Activated naive CD4-positive, alpha-beta T cell treated with Interleukin-2 at 50 U/mL for 16 hours (primary cell): ENCODE measurements at regions not wholly inside any gene's neighbourhood (a gene's known extent, or its start where the extent isn't known, plus 50 kb on each side); places are given as distances from the start of the nearest gene placed in this dataset.
"Not testable (repeated sequence)": the region's sequence is repeated elsewhere in the genome, so short reads cannot be mapped to it uniquely, and the experiment has no call there.

ENCODE experiments used
- DNase-seq: peaks from one replicate; pipeline ENCODE4 v3.0.0-alpha.2; 2020

DNA sequence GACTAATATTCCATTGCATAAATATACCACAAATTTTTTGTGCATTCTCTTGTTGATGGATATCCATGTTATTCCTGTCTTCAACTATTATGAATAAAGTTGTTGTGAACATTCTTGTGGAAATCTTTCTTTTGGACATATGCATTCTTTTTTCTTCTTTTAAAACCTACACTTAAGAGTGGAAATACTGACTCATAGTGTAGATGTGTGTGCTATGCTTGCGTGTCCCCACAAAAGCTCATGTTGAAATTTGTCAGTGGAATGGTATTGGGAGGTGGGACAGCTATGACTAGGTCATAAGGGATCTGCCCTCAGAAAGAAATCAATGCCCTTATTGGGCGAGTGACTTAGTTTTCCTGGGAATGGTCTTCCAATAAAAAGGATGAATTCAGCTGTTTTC lies 203.6 kb upstream of the PRSS58 start:
- DNase-seq = no peak

DNA sequence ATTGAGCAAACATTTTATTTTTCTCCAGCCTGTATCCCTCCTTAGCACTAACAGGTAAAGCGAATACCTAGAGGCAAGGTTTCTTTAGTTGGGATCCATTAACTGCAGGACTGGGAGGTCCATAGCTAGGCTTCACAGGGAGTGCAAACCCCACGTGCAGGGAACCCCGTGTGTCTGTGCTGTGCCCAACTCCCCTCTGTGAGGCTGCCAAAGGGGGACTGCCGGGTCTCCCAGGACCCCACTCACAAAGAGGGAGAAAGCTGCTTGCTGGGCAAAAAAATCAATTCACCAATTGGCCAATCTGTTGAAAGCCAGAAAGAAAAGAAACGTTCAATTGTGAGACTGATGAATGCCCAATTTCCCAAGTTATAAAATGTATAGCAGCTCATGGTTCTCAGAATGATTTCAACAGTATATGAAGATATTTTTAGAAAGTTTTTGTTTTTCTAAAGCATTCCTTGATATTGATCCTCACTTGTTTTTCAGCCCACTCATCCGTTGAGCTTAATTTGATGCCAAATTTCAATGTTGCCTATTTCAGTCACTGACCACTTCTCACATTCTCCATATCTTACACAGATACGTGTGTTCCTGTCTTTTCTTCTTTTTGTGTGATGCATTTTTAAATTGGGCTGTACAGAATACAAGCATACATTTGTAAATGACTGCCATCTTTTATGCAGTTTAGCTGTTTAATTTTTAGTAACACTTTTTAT lies 202.7 kb upstream of the PRSS58 start:
- no peak for DNase-seq

DNA sequence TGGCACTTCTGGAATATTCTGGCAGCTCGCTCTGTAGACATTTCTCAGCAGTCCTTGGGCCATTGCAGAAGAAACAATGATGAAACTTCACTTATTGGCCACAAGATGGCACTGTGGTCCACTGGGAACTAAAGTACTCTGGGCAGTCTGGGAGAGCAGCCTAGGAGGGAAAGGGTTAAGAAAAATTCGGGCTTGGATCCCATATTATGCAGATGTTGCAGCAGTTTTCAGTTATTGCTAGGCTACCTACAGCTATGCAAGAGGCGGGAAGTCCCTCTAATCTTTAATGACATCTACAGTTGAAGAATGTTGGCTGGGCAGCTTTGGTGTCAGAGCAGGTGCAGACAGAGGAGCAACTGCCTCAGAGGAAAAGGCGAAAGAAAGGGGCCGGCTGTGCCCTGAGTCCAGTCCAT lies 201.7 kb upstream of the PRSS58 start:
- no peak for DNase-seq

DNA sequence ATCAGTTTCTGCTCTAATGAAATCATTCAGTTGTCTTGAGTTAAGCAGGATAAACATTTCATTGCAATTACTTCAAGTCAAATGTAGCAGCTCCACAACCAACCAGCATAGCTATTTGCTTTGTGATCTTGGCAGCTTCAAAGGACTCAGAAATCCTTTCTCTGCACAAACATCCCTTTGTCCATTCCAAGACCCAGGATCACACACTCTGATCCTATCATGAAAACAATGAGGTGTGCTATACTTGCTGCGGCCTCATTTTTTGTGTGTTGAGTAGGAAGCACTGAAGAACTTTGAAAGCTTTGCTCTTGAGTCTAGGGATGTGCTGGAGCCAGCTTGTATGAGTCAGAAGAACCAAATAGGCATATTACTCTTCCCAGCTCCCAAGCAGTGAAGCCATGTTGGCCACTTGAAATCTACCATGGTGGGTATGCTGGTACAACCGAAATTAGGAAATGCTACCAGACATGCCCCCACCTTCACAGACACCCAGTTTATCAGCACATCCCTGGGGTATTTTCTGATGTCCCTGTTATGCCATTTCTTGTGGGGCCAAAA lies 199.4 kb upstream of the PRSS58 start:
- DNase-seq = no peak

DNA sequence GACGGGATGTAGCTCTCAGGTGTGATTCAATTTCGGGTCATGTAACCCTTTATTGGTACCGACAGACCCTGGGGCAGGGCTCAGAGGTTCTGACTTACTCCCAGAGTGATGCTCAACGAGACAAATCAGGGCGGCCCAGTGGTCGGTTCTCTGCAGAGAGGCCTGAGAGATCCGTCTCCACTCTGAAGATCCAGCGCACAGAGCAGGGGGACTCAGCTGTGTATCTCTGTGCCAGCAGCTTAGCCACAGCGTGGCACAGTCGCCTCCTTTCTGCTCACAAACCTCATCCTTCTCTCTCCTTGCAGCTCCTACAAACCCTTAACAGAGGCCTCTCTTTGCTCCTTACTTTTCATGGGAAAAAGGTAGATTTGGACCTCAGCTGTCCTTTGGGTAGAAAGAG lies 197.5 kb upstream of the PRSS58 start:
- no peak for DNase-seq

DNA sequence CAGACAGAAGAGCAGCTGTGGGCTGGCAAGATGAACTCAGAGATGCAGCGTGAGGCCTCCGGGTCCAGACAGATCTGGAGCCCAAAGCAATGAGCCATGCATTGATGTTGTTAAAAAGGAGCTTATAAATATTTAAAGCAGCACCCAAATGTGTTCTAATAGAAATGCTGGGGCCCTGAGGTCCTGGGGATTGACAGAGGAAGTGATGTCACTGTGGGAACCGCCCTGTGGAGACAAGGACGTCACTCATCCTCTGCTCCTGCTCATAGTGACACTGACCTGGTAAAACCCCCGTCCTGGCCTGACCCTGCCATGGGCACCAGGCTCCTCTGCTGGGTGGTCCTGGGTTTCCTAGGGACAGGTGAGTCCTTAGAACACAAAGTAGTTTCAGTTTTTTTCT lies 197.0 kb upstream of the PRSS58 start:
- no peak for DNase-seq

DNA sequence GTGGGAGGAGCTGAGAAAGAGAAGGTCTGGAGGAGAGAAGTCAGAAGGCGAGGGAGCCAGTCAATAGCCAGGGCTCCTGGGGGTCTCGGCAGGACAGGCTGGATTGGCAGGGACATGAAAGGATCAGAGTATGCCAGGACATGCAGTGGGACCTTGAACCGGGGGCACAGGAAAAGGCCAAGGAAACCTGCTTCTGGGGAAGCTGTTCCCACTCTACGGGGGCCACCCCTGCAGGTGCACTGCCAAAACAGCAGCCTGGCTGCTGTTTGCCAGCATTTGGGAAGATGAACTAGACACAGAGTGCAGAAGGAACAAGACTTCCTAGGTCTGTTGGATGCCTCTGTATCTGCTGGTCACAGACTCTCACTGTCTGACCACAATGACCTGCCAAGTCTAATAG lies 194.9 kb upstream of the PRSS58 start:
- DNase-seq = no peak

DNA sequence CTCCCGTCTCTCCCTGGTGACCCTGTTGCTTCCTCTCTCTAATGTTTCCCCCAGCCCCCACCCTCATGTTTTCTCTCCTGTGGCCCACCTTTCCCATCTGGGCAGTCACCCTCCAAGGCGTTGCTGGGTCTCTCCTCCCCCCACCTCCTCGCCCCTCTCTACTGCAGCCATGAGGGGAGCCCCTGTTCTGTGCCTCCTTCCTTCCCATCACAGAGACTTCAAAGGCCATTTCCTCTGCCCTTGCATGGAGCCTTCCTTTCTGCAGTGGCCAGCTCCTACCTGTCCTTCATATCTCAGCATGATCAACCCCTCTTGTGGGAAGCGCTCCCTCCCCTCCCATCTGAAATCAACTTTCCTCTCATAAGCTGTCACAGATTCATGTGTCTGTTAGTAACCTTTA lies 194.0 kb upstream of the PRSS58 start:
- DNase-seq = no peak

DNA sequence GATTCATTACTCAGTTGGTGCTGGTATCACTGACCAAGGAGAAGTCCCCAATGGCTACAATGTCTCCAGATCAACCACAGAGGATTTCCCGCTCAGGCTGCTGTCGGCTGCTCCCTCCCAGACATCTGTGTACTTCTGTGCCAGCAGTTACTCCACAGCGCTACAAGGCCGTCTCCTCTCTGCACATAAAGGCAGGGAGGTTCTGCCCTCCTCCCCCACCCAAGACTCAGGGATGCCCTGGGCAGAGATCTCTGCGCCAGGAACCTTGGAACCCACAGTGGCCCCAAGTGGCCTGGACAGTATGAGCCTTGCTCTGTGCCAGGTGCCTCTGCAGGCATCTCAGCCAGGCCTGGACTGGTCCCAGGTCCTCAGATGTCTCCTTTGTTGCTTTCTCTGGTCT lies 193.4 kb upstream of the PRSS58 start:
- DNase-seq = no peak

DNA sequence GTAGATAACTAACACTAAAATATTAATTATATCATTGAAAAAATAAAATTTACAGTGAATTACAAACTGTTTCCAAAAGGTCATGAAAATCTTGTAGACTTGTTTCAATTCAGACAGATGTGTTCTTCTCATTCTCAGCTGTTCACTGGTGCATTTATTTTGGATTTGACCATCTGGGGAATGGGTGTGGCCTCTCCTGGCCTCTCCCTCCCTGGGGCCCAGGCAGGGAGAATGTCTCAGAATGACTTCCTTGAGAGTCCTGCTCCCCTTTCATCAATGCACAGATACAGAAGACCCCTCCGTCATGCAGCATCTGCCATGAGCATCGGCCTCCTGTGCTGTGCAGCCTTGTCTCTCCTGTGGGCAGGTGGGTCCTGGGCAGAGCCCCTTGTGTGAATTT lies 192.8 kb upstream of the PRSS58 start:
- no peak for DNase-seq

DNA sequence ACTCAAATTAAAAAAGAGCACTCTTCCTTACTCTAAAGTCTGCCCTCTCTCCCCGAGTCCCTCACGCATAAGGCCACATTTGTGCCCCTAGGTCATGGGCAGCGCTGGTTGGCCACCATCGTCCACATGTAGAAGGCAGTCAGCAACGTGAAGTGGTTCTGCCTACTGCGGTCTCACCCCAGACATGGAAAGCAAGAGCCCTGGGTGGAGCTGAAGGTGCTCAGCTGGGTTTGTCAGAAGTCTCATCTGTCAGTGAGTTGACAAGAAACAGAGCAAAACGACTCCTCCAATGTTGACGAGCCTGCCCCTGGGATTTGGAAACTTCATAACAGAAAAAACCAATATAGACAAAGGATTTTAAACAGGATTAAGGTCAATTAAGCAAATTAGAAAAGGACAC lies 192.3 kb upstream of the PRSS58 start:
- DNase-seq = no peak

DNA sequence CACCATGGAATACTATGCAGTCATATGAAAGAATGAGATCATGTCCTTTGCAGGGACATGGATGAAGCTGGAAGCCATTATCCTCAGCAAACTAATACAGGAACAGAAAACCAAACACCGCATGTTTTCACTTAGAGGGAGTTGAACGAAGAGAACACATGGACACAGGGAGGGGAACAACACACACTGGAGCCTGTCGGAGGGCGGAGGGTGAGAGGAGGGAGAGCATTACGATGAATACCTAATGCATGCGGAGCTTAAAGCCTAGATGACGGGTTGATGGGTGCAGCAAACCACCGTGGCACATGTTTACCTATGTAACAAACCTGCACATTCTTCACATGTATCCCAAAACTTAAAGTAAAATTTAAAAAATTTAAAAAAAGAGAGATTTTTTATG lies 191.0 kb upstream of the PRSS58 start:
- not testable (repeated sequence) for DNase-seq

DNA sequence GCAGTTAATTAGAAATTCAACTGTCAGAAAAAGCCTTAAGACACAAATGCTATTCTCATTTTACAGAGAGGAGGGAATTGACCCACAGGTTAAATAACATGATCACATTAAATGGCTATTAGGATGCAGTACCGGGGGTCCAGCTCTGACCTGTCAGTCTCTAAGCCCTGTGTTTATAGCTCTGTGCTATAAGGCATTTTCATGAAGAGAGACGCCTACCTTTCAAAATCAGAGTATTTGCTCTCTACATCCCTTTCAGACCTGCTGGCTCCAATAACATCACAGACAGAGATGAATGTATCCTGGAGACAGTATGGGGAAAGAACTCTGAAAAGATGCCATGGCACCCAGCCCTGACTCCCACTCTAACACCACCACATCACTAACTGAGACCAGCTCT lies 189.9 kb upstream of the PRSS58 start:
- DNase-seq = no peak

DNA sequence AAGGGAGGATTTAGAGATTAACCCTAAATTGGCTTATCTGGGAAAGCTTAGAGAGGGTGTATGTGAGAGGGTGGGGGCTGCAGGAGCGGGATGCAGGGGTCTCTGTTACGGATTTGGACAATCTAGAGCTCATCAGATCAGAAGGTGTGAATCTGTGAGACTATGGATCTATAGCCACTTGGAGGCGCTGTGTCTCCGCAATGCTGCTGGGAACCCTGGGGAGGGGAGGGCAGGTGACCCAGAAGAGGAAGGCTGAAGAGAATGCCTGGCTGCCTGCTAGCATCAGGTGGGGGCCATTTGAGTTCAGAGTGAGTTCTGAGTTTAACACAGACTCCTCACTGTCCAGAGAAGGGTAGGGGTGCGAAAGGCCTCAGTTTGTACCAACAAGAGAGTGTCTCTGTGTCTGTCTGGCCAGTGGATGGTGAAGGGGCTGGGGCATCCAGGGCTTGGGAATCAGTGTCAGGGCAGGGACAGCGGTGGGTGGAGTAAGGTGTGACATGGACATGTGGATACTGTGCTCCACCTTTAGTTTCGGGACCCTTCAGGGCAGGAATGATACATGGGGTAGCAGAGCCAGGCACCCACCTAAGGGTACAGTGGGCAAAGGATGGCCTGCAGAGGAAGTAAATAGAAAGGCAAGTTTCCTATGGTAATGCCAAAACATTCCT lies 187.3 kb upstream of the PRSS58 start:
- peak; percentile 28 for DNase-seq

DNA sequence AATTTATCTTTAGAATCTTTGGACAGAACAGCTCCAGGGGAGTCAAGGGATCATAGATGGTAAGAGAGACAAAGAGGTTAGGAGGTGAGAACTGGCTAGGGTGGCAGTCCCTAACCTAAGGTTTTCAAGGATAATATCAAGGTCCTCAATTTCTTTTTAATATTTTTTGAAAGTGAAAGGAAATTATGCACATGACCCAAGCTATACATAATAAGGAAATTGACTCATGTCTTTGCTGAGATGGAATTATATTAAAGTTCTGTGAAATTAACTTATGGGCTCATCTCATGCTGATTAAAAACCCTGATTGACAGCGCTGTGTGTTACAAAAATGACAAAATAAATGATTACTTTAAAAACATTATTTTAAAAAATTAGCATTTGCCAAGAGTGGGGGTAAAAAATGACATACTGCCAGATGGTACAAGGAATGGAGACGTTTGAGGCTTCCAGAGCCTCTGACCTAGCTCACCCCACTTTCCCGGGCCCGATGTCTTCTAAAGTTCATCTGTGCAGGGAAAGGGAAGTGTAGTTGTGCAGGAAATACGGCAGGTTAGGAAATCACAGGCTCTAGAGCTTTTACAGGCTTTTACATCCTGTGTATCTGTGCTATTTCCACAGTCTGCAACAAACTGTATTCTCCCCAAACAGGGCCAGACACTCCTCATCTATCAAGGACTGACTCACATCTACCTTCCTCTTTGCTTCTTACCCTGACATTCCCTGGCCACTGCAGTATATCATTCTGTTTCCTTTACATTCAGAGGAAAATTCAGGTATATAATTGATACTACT lies 185.6 kb upstream of the PRSS58 start:
- DNase-seq = no peak

DNA sequence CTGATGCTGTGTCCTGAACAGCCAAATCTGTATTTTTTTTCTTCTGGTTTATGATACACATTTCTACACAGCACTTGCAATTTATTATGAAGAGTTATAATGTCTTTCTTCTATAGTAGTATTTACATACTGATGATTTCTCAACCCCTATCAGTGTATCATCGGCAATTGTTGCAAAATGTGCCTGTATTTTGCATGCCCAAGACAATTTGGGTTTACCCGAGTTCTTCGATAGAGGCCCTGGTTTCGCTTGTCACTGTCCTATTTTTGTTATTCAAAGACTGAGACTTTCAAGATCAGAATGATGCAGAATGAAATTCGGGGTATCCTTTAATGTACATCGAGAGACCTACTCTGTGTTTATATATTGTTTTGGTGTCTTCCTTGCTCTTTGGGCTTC lies 184.5 kb upstream of the PRSS58 start:
- no peak for DNase-seq

DNA sequence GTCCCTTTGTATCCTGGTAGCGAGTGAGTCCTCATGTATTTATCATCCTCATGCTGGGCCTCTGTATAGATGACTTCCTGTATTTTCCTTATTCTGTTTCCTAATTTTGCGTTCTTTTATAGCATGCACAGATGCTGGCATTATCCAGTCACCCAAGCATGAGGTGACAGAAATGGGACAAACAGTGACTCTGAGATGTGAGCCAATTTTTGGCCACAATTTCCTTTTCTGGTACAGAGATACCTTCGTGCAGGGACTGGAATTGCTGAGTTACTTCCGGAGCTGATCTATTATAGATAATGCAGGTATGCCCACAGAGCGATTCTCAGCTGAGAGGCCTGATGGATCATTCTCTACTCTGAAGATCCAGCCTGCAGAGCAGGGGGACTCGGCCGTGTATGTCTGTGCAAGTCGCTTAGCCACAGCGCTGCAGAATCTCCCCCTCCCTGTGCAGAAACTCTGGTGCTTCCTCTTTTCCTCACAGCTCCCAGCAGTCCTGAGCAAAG lies 183.1 kb upstream of the PRSS58 start:
- no peak for DNase-seq

DNA sequence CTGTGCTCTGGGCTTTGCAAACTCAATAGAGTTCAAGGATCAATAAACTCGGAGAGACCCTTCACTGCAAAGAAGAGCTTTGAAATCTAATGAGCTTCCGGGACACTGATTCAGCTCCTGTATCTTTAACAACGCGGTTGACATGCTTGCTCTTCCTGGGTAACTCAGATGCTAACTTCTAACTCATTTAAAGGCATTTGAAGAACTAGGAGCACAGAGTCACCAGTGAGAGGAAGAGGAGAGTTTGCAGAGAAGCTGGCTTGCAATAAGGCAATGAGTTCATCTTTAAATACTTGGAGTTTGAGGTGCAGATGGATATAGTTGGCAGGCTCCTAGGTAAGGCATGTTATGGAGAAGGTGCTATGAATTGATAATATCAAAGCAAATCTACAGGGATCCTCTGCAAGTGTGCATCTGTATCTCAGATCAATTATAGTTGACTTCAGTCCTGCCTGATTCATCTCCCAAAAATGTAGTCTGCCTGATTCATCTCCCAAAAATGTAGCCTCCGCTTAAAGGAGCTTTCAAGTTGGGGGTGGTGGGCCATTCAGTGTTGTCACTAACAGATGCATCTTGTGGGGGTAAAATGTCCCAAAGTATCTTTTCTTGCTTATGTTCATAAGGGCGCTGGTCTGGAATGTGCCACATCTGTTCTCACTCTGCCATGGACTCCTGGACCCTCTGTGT lies 182.5 kb upstream of the PRSS58 start:
- DNase-seq = no peak

DNA sequence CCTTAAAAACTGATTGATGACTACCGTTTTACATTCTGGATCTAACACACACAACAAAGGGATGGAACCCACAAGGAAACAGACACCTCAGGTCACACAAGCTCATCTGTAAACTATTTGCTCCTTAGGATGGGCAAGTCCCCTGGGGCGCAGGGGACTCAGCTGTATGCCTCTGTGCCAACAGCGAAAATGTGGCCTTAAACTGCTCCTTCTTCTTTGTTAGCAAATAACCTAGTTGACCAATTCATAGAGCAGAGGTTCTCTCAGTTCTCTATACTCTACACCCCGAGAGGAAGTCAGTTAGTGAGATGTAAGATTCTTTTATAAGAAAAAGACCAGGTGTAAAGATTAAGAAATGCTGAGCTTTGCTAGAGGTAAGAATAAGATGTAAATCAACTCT lies 181.9 kb upstream of the PRSS58 start:
- no peak for DNase-seq

DNA sequence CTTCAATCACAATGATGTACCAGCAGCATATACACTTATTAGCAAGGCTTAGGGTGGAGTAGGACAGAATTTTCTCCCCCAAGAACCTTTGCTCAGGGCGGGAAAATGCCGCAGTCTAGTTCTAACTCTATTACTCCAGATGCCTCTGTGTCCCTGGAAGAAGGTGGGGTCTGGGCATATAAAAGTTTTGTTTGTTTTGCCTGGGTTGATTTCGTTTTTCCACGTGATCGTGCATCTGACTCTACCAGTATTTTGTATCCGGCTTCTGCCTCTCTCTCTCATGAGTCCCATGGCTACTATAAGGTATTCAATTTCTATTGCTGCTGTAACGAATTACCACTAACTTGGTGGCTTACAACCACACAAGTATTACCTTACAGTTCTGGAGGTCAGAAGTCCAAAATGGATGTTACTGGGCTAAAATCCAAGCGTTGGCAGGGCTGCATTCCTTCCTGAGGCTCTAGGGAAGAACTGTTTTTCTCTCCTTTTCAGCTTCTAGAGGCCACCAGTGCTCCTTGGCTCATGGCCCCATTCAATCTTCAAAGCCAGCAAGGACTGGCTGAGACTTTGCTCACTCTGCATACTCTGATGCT lies 181.2 kb upstream of the PRSS58 start:
- no peak for DNase-seq

DNA sequence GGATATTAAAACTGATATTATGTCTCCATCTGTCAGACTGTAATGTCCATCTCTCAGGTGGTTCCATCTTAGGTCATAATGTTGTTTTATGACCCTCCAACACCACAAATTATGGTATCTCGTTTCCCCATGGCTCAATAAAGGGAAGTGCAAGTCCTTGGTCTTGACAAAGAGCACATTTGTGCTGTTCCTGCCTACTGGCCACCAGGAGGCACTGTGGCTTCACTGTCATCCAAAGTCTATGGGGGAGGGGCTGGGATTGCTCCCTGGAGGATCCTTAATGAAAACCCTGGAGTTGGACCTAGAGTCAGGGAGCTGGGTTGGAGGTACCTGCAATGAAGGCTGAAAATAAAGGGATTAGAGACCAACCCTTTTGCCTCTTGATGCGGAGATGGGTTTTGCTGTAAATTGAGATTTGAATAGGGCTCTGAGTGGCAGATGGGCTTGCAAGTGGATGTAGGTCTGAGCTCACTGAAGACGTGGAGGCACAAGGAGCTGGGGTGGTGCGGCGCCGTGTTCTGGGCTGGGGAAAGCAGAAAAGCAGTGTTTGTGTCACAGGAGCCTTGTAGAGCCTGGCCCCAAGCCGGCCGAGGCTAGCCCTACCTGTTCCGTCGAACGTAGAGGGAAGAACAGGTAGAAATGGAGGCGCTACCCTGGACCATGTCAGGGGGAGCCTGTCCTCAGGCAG lies 180.5 kb upstream of the PRSS58 start:
- no peak for DNase-seq

DNA sequence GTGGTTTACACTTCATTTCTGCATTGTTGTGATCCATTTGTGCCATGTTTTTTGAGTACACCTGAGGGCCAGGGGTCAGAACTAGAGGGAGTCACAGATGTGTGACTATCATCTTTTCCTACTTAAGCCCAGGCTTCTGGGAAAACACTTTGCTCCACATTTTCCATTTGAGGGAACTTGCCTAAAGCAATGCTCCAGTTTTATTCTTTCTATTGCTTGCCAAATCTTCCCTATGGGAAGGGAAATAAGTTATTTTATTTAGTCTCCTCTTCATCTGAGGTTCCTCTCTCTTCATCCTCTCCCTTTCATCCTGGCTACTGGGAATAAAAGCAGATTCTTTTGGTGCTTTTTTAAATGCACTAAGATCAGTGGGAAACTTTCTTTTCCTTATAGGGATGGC lies 179.9 kb upstream of the PRSS58 start:
- DNase-seq = no peak
